Endothelial cell of umbilical vein (primary cell): ENCODE measurements at regions not wholly inside any gene's neighbourhood (a gene's known extent, or its start where the extent isn't known, plus 50 kb on each side); places are given as distances from the start of the nearest gene placed in this dataset.

Experiments
- BruUV-seq: library from RNA; stranded (reverse); fragments of 400-500 nt; replicated peaks from 2 replicates; lab custom pipeline; 2021; lab: Mats Ljungman, UMichigan
- CTCF ChIA-PET: fragments of 300-600, 350-600 bp; sonication (Branson Sonifier 250); formaldehyde crosslinking; loops from one replicate; lab custom pipeline; 2021; ENCODE audit warnings: antibody characterized with exemption, inconsistent platforms; lab: Charles Lee
- POLR2A ChIA-PET: fragments of 300-600, 350-600 bp; sonication (Branson Sonifier 250); formaldehyde crosslinking; loops from one replicate; lab custom pipeline; 2021; ENCODE audit warnings: antibody characterized with exemption, inconsistent platforms; lab: Charles Lee
- DNase-seq: peaks from one replicate; pipeline ENCODE4 v3.0.0-alpha.2; 2011; ENCODE audit warnings: low read depth, low spot score
- FAIRE-seq: peaks from 2 replicates; lab custom pipeline; 2011; peaks lifted over from hg19 to GRCh38; lab: Jason Lieb, UNC
- H2AFZ ChIP-seq: 2 replicates; pipeline ENCODE4 v1.6.0; 2012; ENCODE audit warnings: low read depth, low read length, control low read depth, inconsistent platforms
- H3K27ac ChIP-seq: 2 replicates; pipeline ENCODE4 v1.5.1; 2011; ENCODE audit warnings: low read depth, mild to moderate bottlenecking, control low read depth, low read length, moderate library complexity; ENCODE audit not compliant: insufficient read depth
- H3K27me3 ChIP-seq, 2 experiments: 2 replicates each; pipeline versions ENCODE4 v1.6.0 to v1.6.1; 2011; ENCODE audit warnings: low read length in 2 of 2, mixed read lengths in 1 of 2; ENCODE audit not compliant: control insufficient read depth in 2 of 2, insufficient read depth in 2 of 2
- H3K36me3 ChIP-seq, 2 experiments: 2 replicates in 1 of 2; 3 replicates in 1 of 2; pipeline ENCODE4 v1.5.1; 2011; ENCODE audit warnings: low read length in 2 of 2, mild to moderate bottlenecking in 1 of 2, moderate library complexity in 1 of 2; ENCODE audit not compliant: control insufficient read depth in 2 of 2, insufficient read depth in 2 of 2; ENCODE audit errors: extremely low read depth in 1 of 2
- H3K4me1 ChIP-seq: 3 replicates; pipeline ENCODE4 v1.5.1; 2011; ENCODE audit warnings: mild to moderate bottlenecking, low read length; ENCODE audit not compliant: control insufficient read depth, insufficient read depth; ENCODE audit errors: extremely low read depth
- H3K4me2 ChIP-seq: 2 replicates; pipeline ENCODE4 v1.6.1; 2011; ENCODE audit warnings: low read length, control low read depth, mixed read lengths; ENCODE audit not compliant: insufficient read depth
- H3K4me3 ChIP-seq, 3 experiments: fragments of 200-600 bp in 1 of 3; sonication (generic), shearing (Covaris generic) in 1 of 3; replicated peaks in 1 of 3; 2 replicates each; pipeline ENCODE4 v1.5.1; 2011 to 2016; ENCODE audit warnings: control low read depth in 3 of 3, low read length in 3 of 3, mild to moderate bottlenecking in 2 of 3, inconsistent platforms in 1 of 3, low read depth in 1 of 3, moderate library complexity in 1 of 3; ENCODE audit not compliant: insufficient read depth in 1 of 3
- H3K79me2 ChIP-seq: 2 replicates; pipeline ENCODE4 v1.6.0; 2012; ENCODE audit warnings: low read length, inconsistent platforms; ENCODE audit not compliant: control insufficient read depth, insufficient read depth
- H3K9ac ChIP-seq: replicated peaks from 2 replicates; pipeline ENCODE3; 2011; ENCODE audit warnings: low read length, control low read depth; ENCODE audit not compliant: insufficient read depth; ENCODE audit errors: extremely low read depth
- H3K9me1 ChIP-seq: replicated peaks from 3 replicates; pipeline ENCODE4 v1.6.0; 2011; ENCODE audit warnings: mild to moderate bottlenecking, low read length; ENCODE audit not compliant: control insufficient read depth, insufficient read depth; ENCODE audit errors: extremely low read depth
- H3K9me3 ChIP-seq: replicated peaks from 2 replicates; pipeline ENCODE4 v1.5.1; 2012; ENCODE audit warnings: low read length, inconsistent platforms; ENCODE audit not compliant: control insufficient read depth, insufficient read depth
- H4K20me1 ChIP-seq: replicated peaks from 2 replicates; pipeline ENCODE3; 2011; ENCODE audit warnings: mild to moderate bottlenecking, low read length; ENCODE audit not compliant: control insufficient read depth, insufficient read depth; ENCODE audit errors: extremely low read depth
- CTCF ChIP-seq, 2 donors: IDR thresholded peaks; 1 replicate in 1 of 2; 2 replicates in 1 of 2; pipeline ENCODE4 v1.5.1; 2011; ENCODE audit warnings: low read length in 2 of 2, mild to moderate bottlenecking in 2 of 2, moderate library complexity in 2 of 2, control low read depth in 1 of 2, inconsistent platforms in 1 of 2, low read depth in 1 of 2; ENCODE audit not compliant: insufficient read depth in 1 of 2; ENCODE audit errors: extremely low read depth in 1 of 2
- GATA2 ChIP-seq: IDR thresholded peaks from 2 replicates; pipeline ENCODE4 v1.7.0; 2011; ENCODE audit warnings: low read depth, mild to moderate bottlenecking, moderate library complexity, mixed read lengths, low read length; ENCODE audit not compliant: insufficient read length, insufficient read depth
- JUN ChIP-seq: IDR thresholded peaks from 2 replicates; pipeline ENCODE4 v1.6.1; 2011; ENCODE audit warnings: borderline replicate concordance, low read depth; ENCODE audit not compliant: insufficient read length, insufficient read depth
- POLR2A ChIP-seq: IDR thresholded peaks from 2 replicates; pipeline ENCODE4 v1.6.1; 2012; ENCODE audit warnings: low read depth, mild to moderate bottlenecking, control low read depth, low read length
- POLR2AphosphoS5 ChIP-seq: IDR thresholded peaks from 2 replicates; pipeline ENCODE4 v1.6.1; 2012; ENCODE audit warnings: low read depth, mild to moderate bottlenecking, control low read depth, low read length, moderate library complexity; ENCODE audit not compliant: insufficient read depth
- dilution Hi-C: fragments of 300-500 bp; cut with MboI; formaldehyde crosslinking; loops from one replicate; pipeline ENCODE4 v1.15.0; 2019; ENCODE audit warnings: low sequenced_read_pairs; ENCODE audit not compliant: extremely low pct_ligation_motif_present
- intact Hi-C: fragments of 100-400 bp; cut with micrococcal nuclease; formaldehyde crosslinking; loops from one replicate; pipeline ENCODE4 v1.10.0; 2022

GRCh38 chr16:17668386-17668785, 197.6 kb upstream of the XYLT1 start:
- no peak overlapping the region for H3K4me2 ChIP-seq
- intact Hi-C loops: no loop called here
- TF ChIP-seq GATA2 (no peak), CTCF (IDR thresholded peaks at IDR 0.05; ENCODE audit: extremely low read depth in 1 of 2, insufficient read depth in 1 of 2, low read depth in 1 of 2, low read length in 2 of 2) (no peak), POLR2A (no peak), JUN (no peak), POLR2AphosphoS5 (no peak)

GRCh38 chr16:17666293-17666692, 195.5 kb upstream of the XYLT1 start:
- intact Hi-C loops (no loop called here), dilution Hi-C loops (no loop called here)
- peaks cover 1% of the 10 kb centered on the region for H3K9me3 ChIP-seq
- DNase-seq (no peak), FAIRE-seq (no peak)
- H3K27ac ChIP-seq: no peak overlapping the region
- H3K9ac ChIP-seq: no peak overlapping the region
- TF ChIP-seq GATA2: no peak
- no peaks in the 10 kb centered on the region for H3K4me1 ChIP-seq
- ChIA-PET POLR2A (no interaction called here), CTCF (no interaction called here)
- H3K9me1 ChIP-seq: no peaks in the 10 kb centered on the region
- no peaks in the 10 kb centered on the region for H4K20me1 ChIP-seq
- no peak overlapping the region for H3K4me2 ChIP-seq
- no peaks in the 10 kb centered on the region for H3K79me2 ChIP-seq
- no peaks in the 10 kb centered on the region for H3K36me3 ChIP-seq
- H3K27me3 ChIP-seq: no peaks in the 10 kb centered on the region
- H2AFZ ChIP-seq: no peak overlapping the region
- BruUV-seq: no TSS peak
- no peak overlapping the region for H3K4me3 ChIP-seq

More at GRCh38 chr16:17668386-17668785, 197.6 kb upstream of the XYLT1 start:
- H3K9me1 ChIP-seq: no peaks in the 10 kb centered on the region
- no peaks in the 10 kb centered on the region for H3K4me1 ChIP-seq
- POLR2A ChIA-PET: no interaction called here
- H2AFZ ChIP-seq: no peak overlapping the region
- no peak overlapping the region for H3K9ac ChIP-seq
- no peaks in the 10 kb centered on the region for H3K79me2 ChIP-seq
- H3K9me3 ChIP-seq: peaks cover under 1% of the 10 kb centered on the region
- H3K36me3 ChIP-seq: no peaks in the 10 kb centered on the region
- no TSS peak for BruUV-seq
- H3K27ac ChIP-seq: no peak overlapping the region
- DNase-seq (no peak), FAIRE-seq (no peak)
- H3K4me3 ChIP-seq: no peak overlapping the region
- no peaks in the 10 kb centered on the region for H3K27me3 ChIP-seq
- no peaks in the 10 kb centered on the region for H4K20me1 ChIP-seq
- CTCF ChIA-PET: interaction anchor here (0.5 kb wide), 1 partner anchor 800 kb away, joined by 3 read pairs; no protein-coding TSS in a partner anchor
- dilution Hi-C loops: no loop called here
